GM18861 (cell line): ENCODE measurements at regions not wholly inside any gene's neighbourhood (a gene's known extent, or its start where the extent isn't known, plus 50 kb on each side); places are given as distances from the start of the nearest gene placed in this dataset.
A peak's percentile ranks its signal among the peaks of the same experiment; 100 is the strongest.

ENCODE experiments used
- ATAC-seq: cut with Tn5 transposase; IDR thresholded peaks from one replicate; pipeline ENCODE4 v1.9.1; 2021; ENCODE audit not compliant: unreplicated experiment

- ATAC-seq, result no peak
Observed at GRCh38 chr3:72313308-72313707, 528.4 kb upstream of the PROK2 start.

DNA sequence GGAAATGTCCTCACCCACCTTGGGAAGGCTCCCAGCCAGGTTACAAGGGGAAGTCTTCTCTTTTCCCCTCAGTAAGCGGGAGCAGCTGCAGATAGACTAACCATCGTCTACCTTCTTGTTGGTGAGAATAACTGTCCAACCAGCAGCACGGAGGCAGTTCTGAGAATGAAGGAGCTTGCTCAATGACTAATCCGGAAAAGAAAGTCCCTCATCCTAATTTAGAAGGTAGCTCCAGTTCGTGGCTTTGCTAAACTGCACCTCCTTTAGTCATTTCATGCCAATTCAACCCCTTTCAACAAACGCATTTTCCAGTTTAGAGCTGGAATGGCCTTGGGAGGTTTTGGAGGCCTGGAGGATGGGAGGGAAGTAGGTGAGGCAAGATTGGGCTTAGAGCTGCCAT lies 527.4 kb upstream of the PROK2 start:
- no peak for ATAC-seq

DNA sequence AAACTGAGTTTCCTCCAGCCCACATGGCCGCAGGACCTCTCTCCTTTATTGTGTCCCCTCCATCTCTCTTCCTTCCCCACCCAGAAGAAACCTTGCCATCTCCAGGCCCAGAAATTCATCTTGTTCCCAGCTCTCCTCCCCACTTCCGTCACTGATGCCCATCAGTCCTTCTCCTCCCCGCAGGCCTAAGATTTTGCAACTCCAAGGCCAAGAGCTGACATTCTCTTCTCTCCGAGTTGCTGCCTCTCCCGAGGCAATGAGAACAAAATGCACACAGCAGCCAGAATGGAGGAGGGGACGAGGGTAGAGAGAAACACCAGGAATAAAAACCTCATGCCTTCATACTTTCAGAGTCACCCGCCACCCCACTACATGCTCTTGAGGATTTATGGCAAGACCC lies 526.5 kb upstream of the PROK2 start:
- ATAC-seq, result no peak

- peak; percentile 96 for ATAC-seq
Observed at GRCh38 chr3:72310419-72311380, 525.8 kb upstream of the PROK2 start.

DNA sequence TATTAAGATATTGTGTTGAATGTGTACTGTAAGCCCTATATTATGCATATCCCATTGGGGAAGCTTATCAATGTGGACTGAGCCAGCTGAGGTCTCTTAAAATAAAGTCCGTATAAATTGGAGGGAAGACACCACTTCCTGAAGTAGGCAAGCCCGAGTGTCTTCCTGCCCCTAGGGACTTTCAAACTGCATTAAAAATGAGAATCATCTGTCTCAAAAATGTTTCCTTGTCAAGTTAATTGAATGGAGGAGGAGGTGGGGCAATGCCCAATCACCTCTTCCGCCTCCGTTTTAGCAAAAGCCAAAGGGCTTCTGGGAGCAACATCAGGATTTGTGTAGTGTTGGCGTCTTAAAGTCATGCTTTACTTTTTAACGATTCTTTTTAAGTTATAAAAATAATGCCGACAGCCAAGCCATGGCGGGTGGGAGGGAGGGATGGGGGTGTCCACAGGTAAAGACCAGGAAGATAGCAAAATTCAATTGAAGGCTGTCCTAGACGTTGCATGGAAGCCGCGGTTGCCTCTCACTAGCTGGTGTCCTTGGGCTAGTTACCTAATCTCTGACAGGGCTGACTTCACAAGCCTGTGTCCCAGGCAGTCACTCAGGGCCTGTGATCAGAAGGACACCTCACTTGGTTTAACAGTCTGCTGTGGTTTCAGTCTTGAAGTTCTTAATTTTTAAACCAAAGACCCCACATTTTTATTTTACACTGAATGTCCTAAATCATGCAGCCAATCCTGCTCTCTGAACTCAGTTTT lies 524.9 kb upstream of the PROK2 start:
- no peak for ATAC-seq

- ATAC-seq, result no peak
Observed at GRCh38 chr3:72308641-72309040, 523.7 kb upstream of the PROK2 start.

GRCh38 chr3:72307438-72308115 lies 522.6 kb upstream of the PROK2 start:
- no peak for ATAC-seq

GRCh38 chr3:72306800-72307341 lies 521.9 kb upstream of the PROK2 start:
- ATAC-seq, result no peak

DNA sequence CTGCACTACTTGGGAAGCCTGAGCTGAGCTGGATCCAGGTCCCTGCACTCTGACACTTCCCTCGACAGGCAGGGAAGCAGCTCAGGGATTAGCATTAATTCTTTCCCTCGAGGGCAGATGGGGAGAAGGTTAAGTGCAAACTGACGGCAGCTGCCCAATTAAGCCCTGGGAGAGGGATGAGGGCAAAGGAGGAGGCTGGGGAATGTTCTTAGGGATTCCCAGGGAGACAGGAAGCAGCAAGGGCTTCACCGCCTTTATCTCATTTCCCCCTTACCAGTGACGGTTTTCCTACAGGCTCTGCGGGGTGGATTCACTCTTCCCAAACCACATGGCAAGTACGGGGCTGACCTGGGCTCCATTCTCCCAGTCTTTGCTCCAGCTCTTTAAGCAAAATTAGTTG lies 519.0 kb upstream of the PROK2 start:
- no peak for ATAC-seq

DNA sequence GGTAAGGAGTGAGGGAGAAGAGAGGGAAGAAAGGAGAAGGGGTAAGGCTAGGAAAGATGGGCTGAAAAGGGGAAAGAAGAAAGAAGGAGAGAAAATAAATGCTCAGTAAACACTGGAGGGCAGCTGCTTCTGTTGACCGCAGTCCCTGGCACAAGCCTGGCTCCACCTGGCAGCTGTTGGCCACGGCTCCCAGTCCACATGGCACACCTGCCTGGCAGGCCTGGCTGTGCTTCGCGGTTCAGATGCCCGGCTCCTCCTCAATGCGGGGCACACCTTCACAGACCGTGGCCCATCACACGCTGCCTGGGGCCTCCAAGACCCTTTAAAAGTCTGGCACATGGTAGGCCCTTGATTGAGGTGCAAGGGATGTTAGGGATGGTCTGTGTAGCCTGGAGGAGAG lies 516.8 kb upstream of the PROK2 start:
- ATAC-seq, result no peak

DNA sequence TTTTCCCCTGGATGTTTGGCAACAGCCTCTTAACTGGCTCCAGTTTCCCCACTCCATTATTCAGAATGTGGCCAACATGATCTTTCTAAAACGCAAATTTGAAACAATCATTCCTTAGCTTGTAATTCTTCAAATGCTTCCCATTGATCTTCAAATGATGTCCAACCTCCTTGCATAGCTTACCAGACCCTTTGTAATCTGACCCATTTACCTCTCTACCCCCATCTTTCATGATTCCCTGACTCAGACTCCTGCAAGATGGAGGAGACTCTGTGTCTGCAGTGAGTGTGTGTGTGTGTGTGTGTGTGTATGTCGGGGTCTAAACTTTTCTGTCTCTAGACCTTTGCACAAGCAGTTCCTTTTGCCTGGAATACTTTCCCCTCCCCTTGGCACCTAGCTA lies 515.7 kb upstream of the PROK2 start:
- no peak for ATAC-seq

DNA sequence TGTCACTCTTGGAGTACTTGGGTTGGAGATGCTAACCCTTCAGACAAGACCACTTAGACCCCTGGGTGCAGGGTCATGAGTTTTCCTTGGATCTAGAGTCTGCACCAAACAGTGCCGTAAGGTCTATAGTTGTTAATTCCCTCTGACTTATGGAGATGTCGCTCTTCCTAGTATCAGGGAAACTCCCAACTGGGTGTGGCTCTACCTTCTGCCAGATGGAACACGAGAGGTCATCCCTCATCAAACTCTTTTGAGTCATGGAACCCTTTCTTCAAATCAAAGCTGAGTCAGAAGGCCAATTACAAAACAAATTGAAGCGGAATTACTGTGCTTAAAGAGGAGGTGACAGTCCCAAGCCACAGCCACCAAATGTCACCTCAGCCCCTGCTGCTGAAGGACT lies 514.9 kb upstream of the PROK2 start:
- ATAC-seq, result no peak

- ATAC-seq, result no peak
Observed at GRCh38 chr3:72299321-72299802, 514.4 kb upstream of the PROK2 start.

GRCh38 chr3:72298201-72299152 lies 513.5 kb upstream of the PROK2 start:
- no peak for ATAC-seq

GRCh38 chr3:72297481-72297880 lies 512.5 kb upstream of the PROK2 start:
- ATAC-seq, result no peak

DNA sequence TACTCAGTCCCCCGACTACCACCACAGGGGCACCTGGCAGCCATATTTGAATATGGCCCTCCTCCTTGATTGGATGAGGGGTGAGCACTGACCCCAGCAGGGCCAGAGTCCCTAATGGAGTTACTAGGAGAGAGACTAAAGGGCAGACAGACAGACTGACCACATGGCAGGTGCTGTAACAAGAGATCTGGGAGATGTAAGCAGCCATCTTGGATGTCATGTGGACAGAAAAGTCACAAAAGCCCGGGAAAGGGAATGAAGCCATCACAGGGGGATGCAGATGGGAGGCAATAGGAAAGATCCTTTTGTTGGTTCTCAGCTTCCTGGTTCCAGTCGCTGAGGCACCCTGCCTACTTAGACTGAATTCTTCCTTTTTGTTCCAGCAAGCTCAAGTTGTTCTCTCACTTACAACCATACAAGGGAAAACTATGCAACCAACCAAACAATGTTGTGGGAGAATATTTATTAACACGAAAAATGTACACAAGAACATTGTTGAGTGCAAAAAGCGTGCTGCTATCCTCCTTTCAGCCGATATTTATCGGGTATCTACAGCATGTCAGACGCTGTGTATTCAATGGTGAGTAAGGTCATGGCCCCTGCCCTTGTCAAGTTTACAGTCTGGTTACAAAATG lies 511.6 kb upstream of the PROK2 start:
- ATAC-seq, result no peak

DNA sequence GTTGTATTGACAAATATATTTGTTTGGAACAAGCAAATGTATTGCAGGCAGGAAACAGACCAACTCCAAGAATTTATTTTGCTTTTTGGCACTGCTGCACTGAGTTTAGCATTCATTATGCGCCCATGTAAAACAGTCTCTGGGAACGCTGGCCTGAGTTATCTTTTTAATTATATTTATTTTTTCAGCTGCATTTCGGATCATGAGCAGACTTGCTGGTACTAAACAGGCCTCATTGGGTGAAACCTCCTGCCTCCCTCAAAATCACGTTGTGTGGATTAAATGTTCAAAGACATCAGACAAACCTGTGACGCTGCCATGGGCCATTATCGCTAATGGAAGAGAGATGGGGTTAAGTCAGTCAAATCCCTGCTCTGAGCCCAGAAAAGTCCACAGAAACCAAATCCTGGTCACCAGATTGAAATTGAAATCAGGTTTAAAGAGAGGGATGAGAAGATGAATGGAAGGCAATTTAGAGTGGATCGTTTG lies 511.1 kb upstream of the PROK2 start:
- ATAC-seq, result no peak

DNA sequence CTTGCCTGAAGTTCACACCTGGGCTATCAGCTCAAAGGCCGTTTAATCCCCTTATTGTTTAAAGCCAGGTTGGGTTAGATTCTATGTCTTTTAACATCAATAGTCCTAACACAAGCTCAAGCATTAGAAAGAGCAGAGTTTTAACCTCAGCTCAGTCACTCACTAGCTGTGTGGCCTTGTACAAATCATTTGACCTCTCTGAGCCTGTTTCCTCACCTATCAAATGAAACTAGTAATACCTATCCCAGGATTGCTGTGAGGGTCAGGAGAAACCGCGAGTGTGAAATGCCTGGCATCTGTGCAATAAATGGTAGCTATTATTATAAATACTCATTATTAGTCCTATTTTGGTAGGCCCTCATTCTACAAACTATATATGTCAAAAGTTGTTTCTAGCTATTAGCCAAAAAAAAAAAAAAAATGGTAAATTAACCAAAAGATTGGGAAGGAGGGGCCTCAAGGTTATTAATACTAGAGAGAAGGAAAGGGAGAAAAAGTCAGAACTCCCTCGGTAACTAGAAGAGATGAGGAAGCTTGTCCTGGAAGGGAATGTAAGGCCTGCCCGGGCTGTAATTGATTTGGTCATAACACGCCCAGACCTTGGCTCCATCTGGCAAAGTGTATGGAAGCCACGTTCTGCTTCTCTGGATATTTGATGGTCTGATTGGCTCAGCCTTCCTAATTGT lies 510.5 kb upstream of the PROK2 start:
- ATAC-seq, result no peak
